K562 (cell line): ENCODE measurements at regions not wholly inside any gene's neighbourhood (a gene's known extent, or its start where the extent isn't known, plus 50 kb on each side); places are given as distances from the start of the nearest gene placed in this dataset.

ENCODE experiments used
- MEF2D ChIP-seq: conservative IDR thresholded peaks from 2 replicates; pipeline ENCODE4 v1.6.1; 2016; ENCODE audit warnings: low read depth, missing genetic modification characterization, missing compliant biosample characterization
- RREB1 ChIP-seq: fragments of 250-450 bp; sonication (Bioruptor Pico); IDR thresholded peaks from 2 replicates; pipeline ENCODE4 v1.4.0; 2020
- SNIP1 ChIP-seq: fragments of 450-650 bp; IDR thresholded peaks from 2 replicates; pipeline ENCODE4 v1.7.1; 2017; ENCODE audit warnings: low read depth, mild to moderate bottlenecking
- UBTF ChIP-seq, 2 experiments: IDR thresholded peaks; 2 replicates each; pipeline ENCODE4 v1.6.1; 2012; ENCODE audit warnings: improper control_type of control experiment in 2 of 2, low read depth in 2 of 2, low read length in 2 of 2, borderline replicate concordance in 1 of 2

GRCh38 chr18:38420611-38421010 lies 855.0 kb upstream of the CELF4 start (continued):
- TF ChIP-seq RREB1 (CRISPR knock-in tag) (no peak), UBTF (IDR thresholded peaks at IDR 0.05; ENCODE audit: borderline replicate concordance in 1 of 2, low read depth in 2 of 2, low read length in 2 of 2) (no peak), SNIP1 (no peak), MEF2D (tag) (no peak)
